K562 (cell line): ENCODE measurements at regions not wholly inside any gene's neighbourhood (a gene's known extent, or its start where the extent isn't known, plus 50 kb on each side); places are given as distances from the start of the nearest gene placed in this dataset.

ENCODE experiments used
- ATAC-seq: fragments of 200-7000 bp; cut with Tn5 transposase; 3 replicates; pipeline ENCODE4 v1.9.1; 2020; ENCODE audit warnings: moderate library complexity
- BruUV-seq: library from RNA; stranded (reverse); fragments of 400-500 nt; replicated peaks from 2 replicates; lab custom pipeline; 2021; lab: Mats Ljungman, UMichigan
- CTCF ChIA-PET: fragments of 300-600 bp; formaldehyde crosslinking; extraction: SDS; loops from one replicate; lab custom pipeline; 2021; ENCODE audit warnings: low intra/inter-chr PET ratio; lab: Yijun Ruan, JAX
- POLR2A ChIA-PET: fragments of 300-600, 350-650 bp; sonication (Branson Sonifier 250); formaldehyde crosslinking; extraction: SDS; loops from one replicate; lab custom pipeline; 2021; ENCODE audit warnings: antibody characterized with exemption, inconsistent platforms; lab: Yijun Ruan, JAX
- DNase-seq, 4 experiments: peaks; one replicate each; pipeline versions ENCODE4 v3.0.0 to v3.0.0-alpha.2; 2011 to 2018; ENCODE audit warnings: low spot score in 3 of 4, mixed read lengths in 3 of 4; ENCODE audit errors: extremely low read depth in 1 of 4
- FAIRE-seq: peaks from 2 replicates; lab custom pipeline; 2011; peaks lifted over from hg19 to GRCh38; lab: Jason Lieb, UNC
- H2AFZ ChIP-seq: 2 replicates; pipeline ENCODE4 v1.6.0; 2011; ENCODE audit warnings: low read depth, low read length, control low read depth, inconsistent platforms
- H3K27ac ChIP-seq: fragments of 200-600 bp; 3 replicates; pipeline ENCODE4 v1.8.0; 2011; ENCODE audit warnings: low read depth, mild to moderate bottlenecking, control low read depth, inconsistent platforms, low read length, moderate library complexity, mixed read lengths; ENCODE audit errors: extremely low read depth
- H3K27me3 ChIP-seq, 2 experiments: fragments of 300-600 bp in 1 of 2; 2 replicates in 1 of 2; 3 replicates in 1 of 2; pipeline versions ENCODE4 v1.6.0 to v1.8.0; 2011; ENCODE audit warnings: inconsistent platforms in 2 of 2, low read length in 2 of 2, mild to moderate bottlenecking in 1 of 2, mixed read lengths in 1 of 2, moderate library complexity in 1 of 2; ENCODE audit not compliant: control insufficient read depth in 2 of 2, insufficient read depth in 2 of 2
- H3K36me3 ChIP-seq: fragments of 300-600 bp; 3 replicates; pipeline ENCODE4 v1.8.0; 2011; ENCODE audit warnings: mild to moderate bottlenecking, low read length, inconsistent platforms; ENCODE audit not compliant: control insufficient read depth, insufficient read depth
- H3K4me1 ChIP-seq, 2 experiments: fragments of 200-600 bp in 1 of 2; replicated peaks in 1 of 2; 2 replicates in 1 of 2; 3 replicates in 1 of 2; pipeline versions ENCODE4 v1.5.1 to v1.8.0; 2011; ENCODE audit warnings: inconsistent platforms in 2 of 2, low read length in 2 of 2, mild to moderate bottlenecking in 1 of 2, mixed read lengths in 1 of 2, moderate library complexity in 1 of 2; ENCODE audit not compliant: control insufficient read depth in 2 of 2, insufficient read depth in 2 of 2
- H3K4me2 ChIP-seq: 2 replicates; pipeline ENCODE4 v1.6.1; 2011; ENCODE audit warnings: low read length, control low read depth, inconsistent platforms, mixed read lengths; ENCODE audit not compliant: insufficient read depth
- H3K4me3 ChIP-seq: fragments of 200-600 bp; sonication (generic), shearing (Covaris generic); 2 replicates; pipeline ENCODE4 v1.5.1; 2016; ENCODE audit warnings: control low read depth, inconsistent platforms
- H3K79me2 ChIP-seq: fragments of 200-600 bp; 3 replicates; pipeline ENCODE4 v1.8.0; 2011; ENCODE audit warnings: low read length, inconsistent platforms; ENCODE audit not compliant: control insufficient read depth, insufficient read depth
- H3K9ac ChIP-seq, 2 experiments: 2 replicates each; pipeline versions ENCODE4 v1.6.0 to v1.6.1; 2011; ENCODE audit warnings: low read depth in 2 of 2, low read length in 2 of 2, control low read depth in 1 of 2, inconsistent platforms in 1 of 2, mild to moderate bottlenecking in 1 of 2, mixed read lengths in 1 of 2; ENCODE audit not compliant: insufficient read depth in 1 of 2
- H3K9me1 ChIP-seq: one replicate; pipeline ENCODE4 v1.6.0; 2011; ENCODE audit warnings: inconsistent platforms, mild to moderate bottlenecking, low read length, moderate library complexity; ENCODE audit not compliant: control insufficient read depth, insufficient read depth
- H3K9me3 ChIP-seq: replicated peaks from 2 replicates; pipeline ENCODE4 v1.5.1; 2011; ENCODE audit warnings: low read depth, low read length, inconsistent platforms; ENCODE audit not compliant: control insufficient read depth, insufficient read depth
- H4K20me1 ChIP-seq: replicated peaks from 2 replicates; pipeline ENCODE4 v1.6.1; 2011; ENCODE audit warnings: low read length, inconsistent platforms, mixed read lengths; ENCODE audit not compliant: control insufficient read depth, insufficient read depth
- NR1H2 ChIP-seq: sonication (generic); formaldehyde crosslinking; IDR thresholded peaks from 2 replicates; pipeline ENCODE4 v1.4.0; 2020; ENCODE audit warnings: mild to moderate bottlenecking, missing genetic modification reagents
- ZNF79 ChIP-seq: fragments of 250-450 bp; sonication (Bioruptor Pico); IDR thresholded peaks from 2 replicates; pipeline ENCODE4 v1.4.0; 2020; ENCODE audit warnings: low read depth, mild to moderate bottlenecking, moderate library complexity
- WGBS: fragments of 100-300 bp; shearing (Covaris generic); methylation state at CpG from one replicate; pipeline ENCODE4 v1.1.6; 2016; ENCODE audit warnings: low coverage, mixed read lengths; ENCODE audit not compliant: insufficient coverage; ENCODE audit errors: missing lambda C conversion rate; 5-methylcytosine and 5-hydroxymethylcytosine counted together
- in situ Hi-C: fragments of 300-500 bp; cut with MboI; formaldehyde crosslinking; loops from 4 replicates; pipeline ENCODE4 v1.15.0; 2018; ENCODE audit warnings: inconsistent platforms, mixed read lengths
- intact Hi-C: fragments of 100-400 bp; cut with micrococcal nuclease; formaldehyde crosslinking; loops from 2 replicates; pipeline ENCODE4 v1.14.2; 2022
- TF ChIP-seq, protein P1 (sequence below): fragments of 250-450 bp; sonication (Bioruptor Pico); IDR thresholded peaks from 2 replicates; pipeline ENCODE4 v1.5.0; 2022; ENCODE audit warnings: mild to moderate bottlenecking

GRCh38 chr2:5984946-5985345, 292.8 kb downstream of the SOX11 start:
- ATAC-seq: no peak
- Histone ChIP-seq H2AFZ (no peak overlapping the region), H3K9ac (no peak overlapping the region), H3K79me2 (no peaks in the 10 kb centered on the region), H3K9me1 (no peaks in the 10 kb centered on the region), H3K27me3 (no peaks in the 10 kb centered on the region), H3K4me2 (no peak overlapping the region), H3K27ac (no peak overlapping the region), H3K36me3 (no peaks in the 10 kb centered on the region), H3K9me3 (no peaks in the 10 kb centered on the region), H4K20me1 (no peaks in the 10 kb centered on the region), H3K4me3 (no peak overlapping the region), H3K4me1 (no peaks in the 10 kb centered on the region)
- CTCF ChIA-PET: no interaction called here
- BruUV-seq: no TSS peak
- POLR2A ChIA-PET: no interaction called here
- in situ Hi-C loops: no loop called here
- TF ChIP-seq NR1H2 (CRISPR knock-in tag): no peak
- TF ChIP-seq, protein P1, sequence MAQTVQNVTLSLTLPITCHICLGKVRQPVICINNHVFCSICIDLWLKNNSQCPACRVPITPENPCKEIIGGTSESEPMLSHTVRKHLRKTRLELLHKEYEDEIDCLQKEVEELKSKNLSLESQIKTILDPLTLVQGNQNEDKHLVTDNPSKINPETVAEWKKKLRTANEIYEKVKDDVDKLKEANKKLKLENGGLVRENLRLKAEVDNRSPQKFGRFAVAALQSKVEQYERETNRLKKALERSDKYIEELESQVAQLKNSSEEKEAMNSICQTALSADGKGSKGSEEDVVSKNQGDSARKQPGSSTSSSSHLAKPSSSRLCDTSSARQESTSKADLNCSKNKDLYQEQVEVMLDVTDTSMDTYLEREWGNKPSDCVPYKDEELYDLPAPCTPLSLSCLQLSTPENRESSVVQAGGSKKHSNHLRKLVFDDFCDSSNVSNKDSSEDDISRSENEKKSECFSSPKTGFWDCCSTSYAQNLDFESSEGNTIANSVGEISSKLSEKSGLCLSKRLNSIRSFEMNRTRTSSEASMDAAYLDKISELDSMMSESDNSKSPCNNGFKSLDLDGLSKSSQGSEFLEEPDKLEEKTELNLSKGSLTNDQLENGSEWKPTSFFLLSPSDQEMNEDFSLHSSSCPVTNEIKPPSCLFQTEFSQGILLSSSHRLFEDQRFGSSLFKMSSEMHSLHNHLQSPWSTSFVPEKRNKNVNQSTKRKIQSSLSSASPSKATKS (CRISPR knock-in tag): no peak
- no peak for TF ChIP-seq ZNF79 (CRISPR knock-in tag)
- DNase-seq: no peak
- FAIRE-seq: no peak
- intact Hi-C loops: no loop called here
- 0% methylated on average over 6 of the region's 6 CpGs for WGBS
